HepG2 (cell line): ENCODE measurements at regions not wholly inside any gene's neighbourhood (a gene's known extent, or its start where the extent isn't known, plus 50 kb on each side); places are given as distances from the start of the nearest gene placed in this dataset.

Experiments
- ATAC-seq: fragments of 200-7000 bp; cut with Tn5 transposase; 3 replicates; pipeline ENCODE4 v1.9.1; 2020; ENCODE audit warnings: mild to moderate bottlenecking, moderate library complexity
- BruUV-seq: library from RNA; stranded (reverse); fragments of 400-500 nt; replicated peaks from 2 replicates; lab custom pipeline; 2021; lab: Mats Ljungman, UMichigan
- CTCF ChIA-PET: fragments of 300-600 bp; formaldehyde crosslinking; extraction: SDS; loops from one replicate; lab custom pipeline; 2021; ENCODE audit warnings: low total read pairs, inconsistent platforms, low intra/inter-chr PET ratio; lab: Yijun Ruan, JAX
- POLR2A ChIA-PET: fragments of 350-600 bp; sonication (Branson Sonifier 250); formaldehyde crosslinking; loops from one replicate; lab custom pipeline; 2020; ENCODE audit warnings: antibody characterized with exemption, inconsistent platforms; lab: Yijun Ruan, JAX
- DNase-seq: peaks from one replicate; pipeline ENCODE4 v3.0.0-alpha.2; 2015; ENCODE audit warnings: low spot score
- FAIRE-seq: peaks from 3 replicates; lab custom pipeline; 2011; peaks lifted over from hg19 to GRCh38; lab: Jason Lieb, UNC
- H2AFZ ChIP-seq: one replicate; pipeline ENCODE4 v1.6.1; 2011; ENCODE audit warnings: low read length, inconsistent platforms
- H3K27ac ChIP-seq: fragments of 300-600 bp; 3 replicates; pipeline ENCODE4 v1.8.0; 2011; ENCODE audit warnings: mixed run types, mild to moderate bottlenecking, mixed read lengths, low read length, inconsistent platforms; ENCODE audit not compliant: insufficient read depth; ENCODE audit errors: extremely low read length
- H3K27me3 ChIP-seq, 2 experiments: fragments of 200-600 bp in 1 of 2; 2 replicates in 1 of 2; 3 replicates in 1 of 2; pipeline versions ENCODE4 v1.6.0 to v1.8.0; 2011; ENCODE audit warnings: low read length in 2 of 2, mild to moderate bottlenecking in 2 of 2, moderate library complexity in 2 of 2, inconsistent platforms in 1 of 2; ENCODE audit not compliant: insufficient read depth in 2 of 2, control insufficient read depth in 1 of 2
- H3K36me3 ChIP-seq, 2 experiments: fragments of 200-600 bp in 1 of 2; replicated peaks in 1 of 2; 2 replicates in 1 of 2; 3 replicates in 1 of 2; pipeline versions ENCODE4 v1.5.1 to v1.8.0; 2011; ENCODE audit warnings: low read length in 2 of 2, inconsistent platforms in 1 of 2; ENCODE audit not compliant: insufficient read depth in 2 of 2, control insufficient read depth in 1 of 2
- H3K4me1 ChIP-seq: 2 replicates; pipeline ENCODE4 v1.5.1; 2012; ENCODE audit warnings: low read length, inconsistent platforms; ENCODE audit not compliant: insufficient read depth
- H3K4me2 ChIP-seq: 2 replicates; pipeline ENCODE4 v1.6.0; 2011; ENCODE audit warnings: low read depth, low read length, inconsistent platforms
- H3K4me3 ChIP-seq, 3 experiments: fragments of 200-600 bp in 1 of 3; sonication (generic), shearing (Covaris generic) in 1 of 3; replicated peaks in 1 of 3; 2 replicates each; pipeline ENCODE4 v1.5.1; 2011 to 2016; ENCODE audit warnings: low read length in 3 of 3, inconsistent platforms in 2 of 3, low read depth in 2 of 3, mild to moderate bottlenecking in 2 of 3, control low read depth in 1 of 3, mixed read lengths in 1 of 3; ENCODE audit not compliant: insufficient read depth in 1 of 3
- H3K79me2 ChIP-seq: one replicate; pipeline ENCODE4 v1.6.1; 2011; ENCODE audit warnings: low read length, inconsistent platforms; ENCODE audit not compliant: insufficient read depth
- H3K9ac ChIP-seq: 2 replicates; pipeline ENCODE4 v1.6.0; 2011; ENCODE audit warnings: mild to moderate bottlenecking, low read depth, low read length, inconsistent platforms; ENCODE audit not compliant: insufficient read depth
- H3K9me3 ChIP-seq: 2 replicates; pipeline ENCODE4 v1.5.1; 2012; ENCODE audit warnings: mild to moderate bottlenecking, low read length
- H4K20me1 ChIP-seq: 2 replicates; pipeline ENCODE4 v1.6.0; 2011; ENCODE audit warnings: inconsistent platforms, mild to moderate bottlenecking, low read length, moderate library complexity; ENCODE audit not compliant: insufficient read depth
- E2F2 ChIP-seq: sonication (generic); formaldehyde crosslinking; IDR thresholded peaks from 2 replicates; pipeline ENCODE4 v1.4.0; 2020; ENCODE audit warnings: missing genetic modification reagents, borderline replicate concordance
- FOXO4 ChIP-seq: sonication (generic); formaldehyde crosslinking; conservative IDR thresholded peaks from 2 replicates; pipeline ENCODE4 v1.8.1; 2023; ENCODE audit warnings: missing genetic modification reagents
- GABPA ChIP-seq, 2 experiments: IDR thresholded peaks; 2 replicates each; pipeline ENCODE4 v1.6.1; 2011 to 2016; ENCODE audit warnings: low read depth in 2 of 2, low read length in 1 of 2, missing biosample characterization in 1 of 2, missing genetic modification characterization in 1 of 2
- HNRNPK ChIP-seq: fragments of 200-400 bp; formaldehyde crosslinking; IDR thresholded peaks from 2 replicates; pipeline ENCODE4 v1.6.1; 2018; ENCODE audit warnings: low read length, low read depth, moderate library complexity, mild to moderate bottlenecking; ENCODE audit not compliant: poor library complexity, severe bottlenecking
- LRRFIP1 ChIP-seq: sonication (generic); formaldehyde crosslinking; conservative IDR thresholded peaks from 2 replicates; pipeline ENCODE4 v1.4.0; 2020; ENCODE audit warnings: missing genetic modification reagents
- MXD3 ChIP-seq: IDR thresholded peaks from 2 replicates; pipeline ENCODE4 v1.6.1; 2016; ENCODE audit warnings: mild to moderate bottlenecking, missing biosample characterization, missing genetic modification reagents
- NFIC ChIP-seq: IDR thresholded peaks from 2 replicates; pipeline ENCODE4 v1.6.1; 2012; ENCODE audit warnings: mild to moderate bottlenecking, low read length, inconsistent platforms
- SMARCC2 ChIP-seq: fragments of 450-650 bp; IDR thresholded peaks from 2 replicates; pipeline ENCODE4 v1.6.1; 2017; ENCODE audit warnings: antibody characterized with exemption, mild to moderate bottlenecking
- TAF15 ChIP-seq: fragments of 200-400 bp; formaldehyde crosslinking; IDR thresholded peaks from one replicate; pipeline ENCODE4 v1.6.1; 2018; ENCODE audit warnings: mild to moderate bottlenecking, low read depth, low read length; ENCODE audit not compliant: poor library complexity, severe bottlenecking
- TBX3 ChIP-seq: fragments of 450-650 bp; IDR thresholded peaks from 2 replicates; pipeline ENCODE4 v1.6.1; 2017; ENCODE audit warnings: antibody characterized with exemption, mild to moderate bottlenecking, inconsistent platforms, borderline replicate concordance
- TRIM24 ChIP-seq: sonication (generic); formaldehyde crosslinking; IDR thresholded peaks from 2 replicates; pipeline ENCODE4 v1.8.0; 2022; ENCODE audit warnings: mild to moderate bottlenecking, missing genetic modification reagents
- ZBTB26 ChIP-seq: IDR thresholded peaks from 2 replicates; pipeline ENCODE4 v1.6.1; 2016; ENCODE audit warnings: missing compliant biosample characterization, missing genetic modification reagents, borderline replicate concordance
- ZNF138 ChIP-seq: sonication (generic); formaldehyde crosslinking; IDR thresholded peaks from 2 replicates; pipeline ENCODE4 v1.5.0; 2020; ENCODE audit warnings: mild to moderate bottlenecking, low read depth, missing genetic modification reagents
- ZNF337 ChIP-seq: sonication (generic); formaldehyde crosslinking; IDR thresholded peaks from 2 replicates; pipeline ENCODE4 v1.5.1; 2020; ENCODE audit warnings: missing genetic modification reagents, low read depth, mild to moderate bottlenecking, borderline replicate concordance
- ZNF441 ChIP-seq: sonication (generic); formaldehyde crosslinking; IDR thresholded peaks from 2 replicates; pipeline ENCODE4 v1.7.0; 2021; ENCODE audit warnings: missing genetic modification reagents, borderline replicate concordance
- ZNF558 ChIP-seq: sonication (generic); formaldehyde crosslinking; IDR thresholded peaks from 2 replicates; pipeline ENCODE4 v1.9.0; 2022; ENCODE audit warnings: mild to moderate bottlenecking, missing genetic modification reagents, borderline replicate concordance
- ZNF570 ChIP-seq: sonication (generic); formaldehyde crosslinking; IDR thresholded peaks from 2 replicates; pipeline ENCODE4 v1.4.0; 2020; ENCODE audit warnings: mild to moderate bottlenecking, missing genetic modification reagents, borderline replicate concordance
- ZNF777 ChIP-seq: sonication (generic); formaldehyde crosslinking; IDR thresholded peaks from 2 replicates; pipeline ENCODE4 v1.4.0; 2020; ENCODE audit warnings: missing genetic modification reagents
- WGBS: methylation state at CpG from one replicate; pipeline ENCODE4 v1.1.6; 2017; ENCODE audit warnings: low lambda C conversion rate; 5-methylcytosine and 5-hydroxymethylcytosine counted together
- in situ Hi-C: cut with HindIII; loops from 2 replicates; pipeline ENCODE4 v1.10.0; 2017; ENCODE audit warnings: low pct_unique_long_range_greater_than_20kb; ENCODE audit not compliant: extremely low pct_ligation_motif_present
- intact Hi-C: fragments of 100-400 bp; cut with micrococcal nuclease; formaldehyde crosslinking; loops from one replicate; pipeline ENCODE4 v1.10.0; 2022; ENCODE audit not compliant: unreplicated experiment

- CTCF ChIA-PET, result no interaction called here
- intact Hi-C loops (no loop called here), in situ Hi-C loops (no loop called here)
- WGBS, result 0% methylated on average over 3 of the region's 3 CpGs
- H3K27ac ChIP-seq, result no peak overlapping the region
- H3K4me1 ChIP-seq, result no peaks in the 10 kb centered on the region
- peaks cover 98% of the 10 kb centered on the region for H3K9me3 ChIP-seq
- POLR2A ChIA-PET, result no interaction called here
- H3K4me3 ChIP-seq, result no peak overlapping the region
- ATAC-seq (no peak), FAIRE-seq (no peak), DNase-seq (no peak)
- H3K9ac ChIP-seq, result no peak overlapping the region
- H3K79me2 ChIP-seq, result no peaks in the 10 kb centered on the region
- H2AFZ ChIP-seq, result no peak overlapping the region
- H3K27me3 ChIP-seq, result no peaks in the 10 kb centered on the region
- TF ChIP-seq ZNF337 (CRISPR knock-in tag) (no peak), GABPA (IDR thresholded peaks at IDR 0.05; ENCODE audit: low read depth, low read length) (no peak), GABPA (CRISPR knock-in tag; IDR thresholded peaks at IDR 0.05; ENCODE audit: low read depth) (no peak), TAF15 (no peak), MXD3 (CRISPR knock-in tag) (no peak), ZBTB26 (no peak), ZNF441 (no peak), ZNF558 (no peak), ZNF570 (CRISPR knock-in tag) (no peak), HNRNPK (no peak), ZNF777 (no peak), FOXO4 (CRISPR knock-in tag) (no peak), SMARCC2 (no peak), NFIC (no peak), TRIM24 (no peak), E2F2 (CRISPR knock-in tag) (no peak), TBX3 (no peak), LRRFIP1 (no peak), ZNF138 (no peak)
- no peaks in the 10 kb centered on the region for H3K36me3 ChIP-seq
- no peaks in the 10 kb centered on the region for H4K20me1 ChIP-seq
- H3K4me2 ChIP-seq, result no peak overlapping the region
- BruUV-seq, result no TSS peak
Measured at GRCh38 chr3:1787094-1787493, 311.6 kb upstream of the CNTN4 start.
